Suprapubic skin (tissue), 4 donors: ENCODE measurements at regions not wholly inside any gene's neighbourhood (a gene's known extent, or its start where the extent isn't known, plus 50 kb on each side); places are given as distances from the start of the nearest gene placed in this dataset.
"Not testable (repeated sequence)": the region's sequence is repeated elsewhere in the genome, so short reads cannot be mapped to it uniquely, and the experiment has no call there.

Experiments used
- DNase-seq, 2 donors: peaks; one replicate each; pipeline ENCODE4 v3.0.0-alpha.2; 2019; ENCODE audit warnings: low spot score in 2 of 2
- H3K27ac ChIP-seq: fragments of 200-600 bp; sonication (generic); one replicate; pipeline ENCODE4 v1.5.1; 2019
- H3K27me3 ChIP-seq: fragments of 200-600 bp; sonication (generic); one replicate; pipeline ENCODE4 v1.5.1; 2019
- H3K36me3 ChIP-seq: fragments of 200-600 bp; sonication (generic); one replicate; pipeline ENCODE4 v1.5.1; 2019
- H3K4me1 ChIP-seq: fragments of 200-600 bp; sonication (generic); one replicate; pipeline ENCODE4 v1.5.1; 2019
- H3K4me3 ChIP-seq: fragments of 200-600 bp; sonication (generic); one replicate; pipeline ENCODE4 v1.5.1; 2019; ENCODE audit warnings: mild to moderate bottlenecking
- H3K9me3 ChIP-seq: fragments of 200-600 bp; sonication (generic); one replicate; pipeline ENCODE4 v1.5.1; 2019
- EP300 ChIP-seq: sonication (generic); formaldehyde crosslinking; IDR thresholded peaks from one replicate; pipeline ENCODE4 v1.6.1; 2017; ENCODE audit warnings: antibody characterized with exemption
- POLR2A ChIP-seq, 2 donors: fragments of 450-650 bp; IDR thresholded peaks; one replicate each; pipeline ENCODE4 v1.6.1; 2017; ENCODE audit warnings: antibody characterized with exemption in 2 of 2, mild to moderate bottlenecking in 2 of 2, moderate library complexity in 2 of 2
- POLR2AphosphoS5 ChIP-seq, 3 donors: sonication (generic); formaldehyde crosslinking; IDR thresholded peaks; one replicate each; pipeline ENCODE4 v1.6.1; 2017; ENCODE audit warnings: antibody characterized with exemption in 3 of 3
- WGBS: methylation state at CpG from one replicate; pipeline ENCODE4 v1.1.5; 2018; 5-methylcytosine and 5-hydroxymethylcytosine counted together
- TF ChIP-seq, protein P1 (sequence below), 2 donors: fragments of 200-600 bp in 1 of 2; fragments of 450-650 bp in 1 of 2; sonication (generic) in 1 of 2; IDR thresholded peaks; one replicate each; pipeline ENCODE4 v1.5.1; 2016 to 2019; ENCODE audit warnings: antibody characterized with exemption in 2 of 2, mild to moderate bottlenecking in 1 of 2, moderate library complexity in 1 of 2

DNA sequence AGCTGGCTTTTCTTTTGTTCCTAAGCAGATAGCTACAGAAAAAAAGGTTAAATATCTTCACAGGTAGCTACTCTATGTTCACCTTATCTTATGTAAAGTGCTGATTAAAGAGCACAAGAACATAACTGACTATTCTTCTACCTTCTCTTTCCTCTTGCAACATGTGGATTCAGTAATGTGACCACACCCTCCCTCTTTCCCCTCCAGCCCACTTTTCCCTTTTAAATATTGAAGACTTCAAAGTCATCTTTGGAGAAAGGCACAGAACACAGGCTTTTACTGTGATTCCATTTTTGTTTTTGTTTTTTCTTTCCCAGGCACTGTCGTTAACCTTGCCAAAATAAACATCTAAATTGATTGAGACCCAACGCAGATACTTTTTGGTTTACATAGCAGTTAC lies 418.1 kb upstream of the CDH20 start:
- no peak for DNase-seq
- Histone ChIP-seq H3K27ac (no peak overlapping the region), H3K36me3 (no peaks in the 10 kb centered on the region), H3K4me3 (no peak overlapping the region), H3K4me1 (no peaks in the 10 kb centered on the region), H3K9me3 (no peaks in the 10 kb centered on the region), H3K27me3 (no peaks in the 10 kb centered on the region)
- 32% methylated on average over 2 of the region's 2 CpGs for WGBS
- no peak for TF ChIP-seq POLR2AphosphoS5 (IDR thresholded peaks at IDR 0.05)
- no peak for TF ChIP-seq EP300
- TF ChIP-seq, protein P1, sequence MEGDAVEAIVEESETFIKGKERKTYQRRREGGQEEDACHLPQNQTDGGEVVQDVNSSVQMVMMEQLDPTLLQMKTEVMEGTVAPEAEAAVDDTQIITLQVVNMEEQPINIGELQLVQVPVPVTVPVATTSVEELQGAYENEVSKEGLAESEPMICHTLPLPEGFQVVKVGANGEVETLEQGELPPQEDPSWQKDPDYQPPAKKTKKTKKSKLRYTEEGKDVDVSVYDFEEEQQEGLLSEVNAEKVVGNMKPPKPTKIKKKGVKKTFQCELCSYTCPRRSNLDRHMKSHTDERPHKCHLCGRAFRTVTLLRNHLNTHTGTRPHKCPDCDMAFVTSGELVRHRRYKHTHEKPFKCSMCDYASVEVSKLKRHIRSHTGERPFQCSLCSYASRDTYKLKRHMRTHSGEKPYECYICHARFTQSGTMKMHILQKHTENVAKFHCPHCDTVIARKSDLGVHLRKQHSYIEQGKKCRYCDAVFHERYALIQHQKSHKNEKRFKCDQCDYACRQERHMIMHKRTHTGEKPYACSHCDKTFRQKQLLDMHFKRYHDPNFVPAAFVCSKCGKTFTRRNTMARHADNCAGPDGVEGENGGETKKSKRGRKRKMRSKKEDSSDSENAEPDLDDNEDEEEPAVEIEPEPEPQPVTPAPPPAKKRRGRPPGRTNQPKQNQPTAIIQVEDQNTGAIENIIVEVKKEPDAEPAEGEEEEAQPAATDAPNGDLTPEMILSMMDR (IDR thresholded peaks at IDR 0.05): no peak
- TF ChIP-seq POLR2A (IDR thresholded peaks at IDR 0.05): no peak

DNA sequence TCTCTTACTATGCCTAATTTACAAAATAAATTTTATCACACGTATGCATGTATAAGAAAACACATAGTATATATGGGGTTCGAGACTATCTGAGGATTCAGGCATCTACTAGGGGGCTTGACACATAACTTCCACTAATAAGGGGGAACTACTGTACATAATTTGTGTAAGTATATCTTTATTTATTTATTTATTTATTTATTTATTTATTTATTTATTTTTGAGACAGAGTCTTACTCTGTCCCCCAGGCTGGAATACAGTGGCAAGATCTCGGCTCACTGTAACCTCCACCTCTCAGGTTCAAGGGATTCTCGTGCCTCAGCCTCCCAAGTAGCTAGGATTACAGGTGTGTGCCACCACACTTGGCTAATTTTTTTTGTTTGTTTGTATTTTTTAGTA lies 414.4 kb upstream of the CDH20 start:
- H3K36me3 ChIP-seq: not testable (repeated sequence)
- WGBS: 95% methylated on average over 4 of the region's 4 CpGs

GRCh38 chr18:60925892-60926291 lies 407.3 kb upstream of the CDH20 start:
- DNase-seq: no peak
- no peaks in the 10 kb centered on the region for H3K9me3 ChIP-seq
- 94% methylated on average over 8 of the region's 8 CpGs for WGBS
- H3K4me3 ChIP-seq: no peak overlapping the region
- no peaks in the 10 kb centered on the region for H3K4me1 ChIP-seq
- TF ChIP-seq EP300 (no peak), POLR2A (IDR thresholded peaks at IDR 0.05) (no peak), POLR2AphosphoS5 (IDR thresholded peaks at IDR 0.05) (no peak)
- TF ChIP-seq, protein P1 (IDR thresholded peaks at IDR 0.05): no peak
- no peaks in the 10 kb centered on the region for H3K27me3 ChIP-seq
- no peaks in the 10 kb centered on the region for H3K36me3 ChIP-seq
- H3K27ac ChIP-seq: no peak overlapping the region

More for the DNA sequence above, 414.4 kb upstream of the CDH20 start:
- DNase-seq, H3K27ac ChIP-seq, H3K27me3 ChIP-seq, H3K9me3 ChIP-seq, H3K4me3 ChIP-seq, H3K4me1 ChIP-seq: not testable (repeated sequence)

- H3K36me3 ChIP-seq: no peaks in the 10 kb centered on the region
- H3K27me3 ChIP-seq: no peaks in the 10 kb centered on the region
- H3K27ac ChIP-seq: no peak overlapping the region
- WGBS: 83% methylated on average over 3 of the region's 3 CpGs
- TF ChIP-seq EP300 (no peak), POLR2A (IDR thresholded peaks at IDR 0.05) (no peak), POLR2AphosphoS5 (IDR thresholded peaks at IDR 0.05) (no peak)
- TF ChIP-seq, protein P1 (IDR thresholded peaks at IDR 0.05): no peak
- H3K4me1 ChIP-seq: no peaks in the 10 kb centered on the region
- DNase-seq: no peak
- no peaks in the 10 kb centered on the region for H3K9me3 ChIP-seq
- H3K4me3 ChIP-seq: no peak overlapping the region
Measured at GRCh38 chr18:60929966-60930365, 403.3 kb upstream of the CDH20 start.

DNA sequence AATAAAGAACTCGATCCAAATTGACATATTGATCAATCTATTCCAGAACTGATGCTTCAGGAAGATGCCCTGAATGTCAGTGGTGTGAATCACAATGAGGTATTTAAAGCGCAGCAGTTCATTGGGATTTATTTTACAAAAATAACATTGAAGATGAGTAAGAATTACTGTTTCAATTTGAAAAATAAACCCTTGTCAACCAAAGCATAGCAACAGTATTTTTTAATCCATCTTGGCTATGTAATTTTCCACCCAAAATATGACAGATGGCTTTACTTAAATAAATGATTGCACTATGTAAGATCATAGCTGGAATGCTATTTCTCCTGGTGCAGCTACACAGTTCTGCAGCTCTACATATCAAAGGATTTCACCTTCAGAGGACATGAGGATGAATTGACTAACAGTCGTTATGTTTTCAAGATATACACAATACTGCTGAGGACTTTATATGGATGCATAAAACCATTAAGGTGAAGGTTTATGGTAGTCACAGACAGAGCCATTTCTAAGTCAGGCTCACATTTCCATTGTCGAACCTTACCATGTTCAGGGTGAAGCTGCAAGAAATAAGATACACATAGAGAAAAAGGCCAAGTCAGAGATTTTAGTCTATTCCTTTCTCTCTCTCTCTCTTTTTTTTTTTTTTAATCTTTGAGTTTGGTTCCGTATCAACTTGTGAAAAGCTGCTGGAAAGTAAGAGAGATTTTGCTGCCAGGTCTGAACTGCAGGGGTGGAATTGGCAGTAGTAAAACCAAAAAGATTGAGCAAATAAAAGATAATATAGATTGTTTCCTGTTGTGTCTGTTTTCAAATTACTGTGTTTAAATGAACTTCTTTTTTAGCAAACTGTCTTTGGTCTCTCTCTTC lies 398.0 kb upstream of the CDH20 start:
- Histone ChIP-seq H3K9me3 (no peaks in the 10 kb centered on the region), H3K4me1 (no peaks in the 10 kb centered on the region), H3K27ac (no peak overlapping the region), H3K27me3 (no peaks in the 10 kb centered on the region), H3K4me3 (no peak overlapping the region), H3K36me3 (no peaks in the 10 kb centered on the region)
- 51% methylated on average over 5 of the region's 5 CpGs for WGBS
- no peak for TF ChIP-seq POLR2AphosphoS5 (IDR thresholded peaks at IDR 0.05)
- TF ChIP-seq, protein P1 (IDR thresholded peaks at IDR 0.05): no peak
- no peak for TF ChIP-seq POLR2A (IDR thresholded peaks at IDR 0.05)
- TF ChIP-seq EP300: no peak
- DNase-seq: no peak
